GM18868 (cell line): ENCODE measurements at regions not wholly inside any gene's neighbourhood (a gene's known extent, or its start where the extent isn't known, plus 50 kb on each side); places are given as distances from the start of the nearest gene placed in this dataset.

Experiments used
- ATAC-seq: cut with Tn5 transposase; IDR thresholded peaks from one replicate; pipeline ENCODE4 v1.9.1; 2021; ENCODE audit warnings: mild to moderate bottlenecking, moderate library complexity; ENCODE audit not compliant: unreplicated experiment

DNA sequence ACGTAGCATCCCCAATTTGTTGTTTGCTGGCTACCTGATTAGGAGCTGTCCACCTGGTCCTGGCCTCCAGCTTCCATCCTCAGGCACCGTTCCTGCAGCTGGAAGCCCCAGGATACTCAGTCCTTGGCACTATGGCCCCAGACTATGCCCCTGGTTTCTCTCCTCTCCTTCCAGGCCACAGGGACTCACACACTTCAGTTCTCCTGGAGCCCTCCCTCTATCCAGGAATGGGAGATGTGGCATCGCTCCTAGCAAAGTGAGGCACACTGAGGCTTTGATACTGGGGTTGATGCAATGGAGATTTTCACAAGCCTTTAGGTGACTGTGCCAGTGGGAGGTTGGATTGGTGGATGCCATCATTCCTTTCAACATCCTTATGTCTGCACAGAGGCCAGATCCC lies 142.8 kb upstream of the B3GAT1 start:
- no peak for ATAC-seq

DNA sequence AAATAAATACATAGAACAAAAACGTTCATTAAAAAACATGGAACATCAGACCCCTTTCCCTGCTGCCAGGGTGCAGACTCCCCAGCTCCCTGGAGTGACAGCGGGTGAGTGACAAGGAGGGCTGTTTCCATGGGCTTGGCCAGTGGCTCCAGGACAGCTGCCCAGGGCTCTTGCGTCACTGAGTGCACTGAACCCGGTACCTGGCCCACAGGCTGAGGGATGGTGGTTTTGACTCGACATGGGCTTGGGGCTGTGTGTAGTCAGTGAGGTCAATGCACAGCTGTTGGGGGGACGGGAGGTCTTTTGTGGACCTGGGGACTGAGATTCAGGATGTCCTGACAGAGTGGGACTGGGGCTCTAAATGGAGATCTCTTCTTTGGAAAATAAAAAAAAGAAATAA lies 142.1 kb upstream of the B3GAT1 start:
- ATAC-seq: no peak

DNA sequence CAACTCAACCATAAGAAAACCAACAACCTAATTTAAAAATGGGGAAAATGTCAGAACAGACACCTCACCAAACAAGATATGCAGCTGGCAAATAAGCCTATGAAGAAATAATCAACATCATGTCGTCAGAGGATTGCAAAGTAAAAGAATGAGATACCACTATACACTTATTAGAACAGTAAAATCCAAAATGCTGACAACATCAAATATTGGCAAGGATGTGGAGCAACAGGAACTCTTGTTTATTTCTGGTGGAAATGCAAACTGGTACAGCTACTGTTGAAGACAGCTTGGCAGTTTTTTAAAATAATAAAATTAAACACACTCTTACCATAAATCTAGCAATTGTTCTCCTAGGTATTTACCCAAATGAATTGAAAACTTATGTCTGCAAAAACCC lies 140.7 kb upstream of the B3GAT1 start:
- ATAC-seq: no peak

DNA sequence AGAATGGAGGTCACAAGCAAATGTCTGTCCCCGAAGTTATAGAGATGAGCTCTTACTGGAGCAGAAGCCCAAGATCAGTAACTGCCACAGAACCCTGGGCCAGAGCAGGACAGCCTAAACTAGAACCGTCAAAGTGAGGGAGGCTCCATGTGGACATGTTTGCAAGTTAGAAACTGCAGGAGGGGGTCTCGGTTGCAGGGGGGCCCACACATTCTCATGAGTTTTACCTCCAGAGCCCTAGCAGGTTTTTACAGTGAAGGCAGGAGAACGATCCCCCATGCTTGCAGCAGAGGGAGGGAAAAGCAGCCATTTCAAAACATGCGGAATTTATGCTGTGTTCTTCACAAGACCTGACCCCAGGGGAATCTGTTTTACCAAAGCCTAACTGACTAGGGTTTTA lies 133.5 kb upstream of the B3GAT1 start:
- no peak for ATAC-seq

DNA sequence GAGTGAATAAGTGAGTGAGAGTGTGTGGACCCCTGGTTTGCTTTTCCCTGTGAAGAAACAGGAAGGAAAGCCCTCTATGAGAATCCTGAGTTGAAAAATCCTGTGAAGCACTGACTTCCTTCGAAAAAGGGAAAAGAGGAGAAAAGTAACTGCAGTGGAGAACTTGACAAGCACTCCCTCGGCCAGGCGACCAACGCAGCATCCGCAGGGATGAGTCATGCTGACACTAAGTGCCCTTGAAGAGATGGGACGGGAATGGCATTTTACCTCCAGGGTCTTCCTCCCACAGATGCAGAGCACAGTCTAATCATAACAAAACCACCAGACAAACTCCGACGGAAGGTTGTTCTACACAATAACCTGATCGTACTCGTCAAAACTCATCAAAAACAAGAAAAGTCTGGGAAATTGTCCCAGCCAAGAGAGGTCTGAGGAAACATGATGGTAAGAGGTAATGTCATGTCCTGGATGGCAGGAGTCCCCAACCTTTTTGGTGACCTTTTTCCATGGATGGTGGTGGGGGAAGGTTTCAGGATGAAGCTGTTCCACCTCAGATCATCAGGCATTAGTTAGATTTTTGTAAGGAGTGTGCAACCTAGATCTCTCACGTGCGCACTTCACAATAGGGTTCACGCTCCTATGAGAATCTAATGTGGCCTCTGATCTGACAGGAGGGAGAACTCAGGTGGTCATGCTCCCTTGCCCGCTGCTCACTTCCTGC lies 132.2 kb upstream of the B3GAT1 start:
- no peak for ATAC-seq

DNA sequence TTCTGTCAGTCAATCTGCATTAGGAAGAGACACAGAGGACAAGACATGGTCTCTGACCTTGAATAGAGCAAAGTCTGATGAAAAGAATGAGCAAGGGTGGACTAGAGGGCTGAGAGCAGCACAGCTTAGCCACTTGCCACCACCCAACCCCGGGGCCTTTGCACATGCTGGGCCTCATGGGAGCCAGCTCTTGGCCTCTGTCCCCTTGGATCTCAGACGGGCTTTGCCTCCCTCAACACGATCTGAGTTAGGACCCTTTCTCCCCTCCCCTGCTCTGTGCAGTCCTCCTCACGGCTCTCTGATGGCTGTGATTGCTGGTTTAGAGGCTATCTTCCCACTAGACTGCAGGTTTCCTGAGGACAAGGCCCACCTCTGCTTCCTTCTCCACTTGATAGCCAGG lies 131.6 kb upstream of the B3GAT1 start:
- no peak for ATAC-seq

DNA sequence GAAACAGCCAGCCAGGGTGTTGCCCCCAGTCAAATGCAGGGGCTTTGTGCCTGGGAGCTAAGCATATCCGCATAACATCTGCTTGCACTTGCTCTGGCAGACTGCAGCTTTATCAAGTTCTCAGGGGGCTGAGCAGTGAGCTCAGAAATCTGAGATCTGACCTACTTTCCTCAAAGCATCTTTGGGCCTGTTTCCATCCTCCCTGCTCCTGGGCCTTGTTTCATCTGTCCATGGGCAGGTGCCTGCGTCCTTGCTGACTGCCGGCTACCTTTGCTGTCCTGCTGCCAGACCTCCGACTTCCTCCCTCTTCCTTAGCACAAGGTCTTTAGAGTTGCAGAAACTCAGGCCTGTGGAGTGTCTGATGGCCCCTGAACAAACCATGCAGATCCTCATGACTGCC lies 131.2 kb upstream of the B3GAT1 start:
- no peak for ATAC-seq

DNA sequence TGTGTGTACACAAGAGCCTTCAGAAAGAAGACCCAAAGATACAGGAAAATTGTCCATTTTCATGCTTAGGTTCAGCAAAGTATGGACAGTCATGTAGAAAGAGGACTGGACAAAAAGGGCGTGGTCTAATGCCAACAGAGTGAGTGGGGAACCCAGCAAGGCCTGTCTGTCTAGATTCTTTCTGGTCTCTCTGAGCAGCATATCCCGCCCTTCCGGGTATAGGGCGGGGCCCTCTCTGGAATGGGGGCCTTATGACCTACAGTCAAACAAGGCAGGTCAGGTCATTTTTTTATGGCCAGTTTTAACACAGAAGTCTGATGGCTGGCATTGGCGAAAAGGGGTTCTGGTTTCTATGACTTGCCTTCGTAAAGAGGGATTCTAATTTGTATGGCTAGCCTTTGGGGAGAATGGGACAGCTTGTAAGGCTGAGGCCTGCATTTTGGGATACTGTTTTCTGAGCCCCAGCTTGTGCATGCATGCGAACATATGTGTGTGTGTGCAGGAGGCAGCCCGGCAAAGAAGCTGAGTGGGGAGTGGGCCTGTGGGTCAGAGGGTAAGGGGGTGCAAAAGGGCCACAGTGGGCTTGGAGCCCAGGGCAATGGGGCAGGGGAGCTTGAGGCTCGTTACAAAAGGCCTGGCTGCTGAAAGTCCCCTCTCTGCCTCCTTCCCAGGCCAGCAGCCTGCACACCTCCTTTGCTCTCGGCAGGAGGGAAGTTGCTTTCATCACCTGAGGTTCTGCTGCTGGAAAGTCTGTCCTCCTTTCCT lies 130.5 kb upstream of the B3GAT1 start:
- no peak for ATAC-seq

DNA sequence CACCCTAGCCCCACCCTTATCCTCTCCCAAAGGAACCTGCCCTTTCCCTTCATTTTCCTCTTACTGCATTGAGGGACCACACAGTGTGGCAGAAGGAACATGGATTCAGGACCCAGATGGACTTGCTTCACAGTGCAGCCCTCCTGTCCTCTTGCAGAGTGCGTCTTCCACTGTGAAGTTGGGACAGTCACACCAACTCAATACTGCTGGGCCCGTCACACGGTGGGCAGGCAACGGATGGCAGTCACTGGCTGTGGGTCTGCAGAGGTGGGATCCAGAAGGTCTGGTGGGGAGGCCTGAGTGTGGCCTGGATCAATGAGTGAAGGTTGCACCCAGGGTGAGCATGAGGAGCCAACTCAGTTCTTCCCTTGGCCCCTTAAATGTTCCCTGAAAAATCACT lies 129.9 kb upstream of the B3GAT1 start:
- no peak for ATAC-seq

DNA sequence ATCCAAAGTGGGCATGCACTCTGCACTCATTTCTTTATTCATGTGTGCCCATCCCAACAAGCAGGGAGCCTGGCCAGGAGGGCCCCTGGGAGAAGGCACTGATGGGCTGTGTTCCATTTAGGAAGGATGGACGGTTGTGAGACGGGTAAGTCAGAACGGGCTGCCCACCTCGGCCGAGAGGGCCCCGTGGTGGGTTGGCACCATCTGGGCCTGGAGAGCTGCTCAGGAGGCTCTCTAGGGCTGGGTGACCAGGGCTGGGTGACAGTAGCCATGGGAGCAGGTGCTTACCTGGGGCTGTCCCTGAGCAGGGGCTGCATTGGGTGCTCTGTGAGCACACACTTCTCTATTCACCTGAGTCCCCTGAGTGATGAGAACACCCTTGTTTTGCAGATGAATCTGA lies 129.3 kb upstream of the B3GAT1 start:
- no peak for ATAC-seq

DNA sequence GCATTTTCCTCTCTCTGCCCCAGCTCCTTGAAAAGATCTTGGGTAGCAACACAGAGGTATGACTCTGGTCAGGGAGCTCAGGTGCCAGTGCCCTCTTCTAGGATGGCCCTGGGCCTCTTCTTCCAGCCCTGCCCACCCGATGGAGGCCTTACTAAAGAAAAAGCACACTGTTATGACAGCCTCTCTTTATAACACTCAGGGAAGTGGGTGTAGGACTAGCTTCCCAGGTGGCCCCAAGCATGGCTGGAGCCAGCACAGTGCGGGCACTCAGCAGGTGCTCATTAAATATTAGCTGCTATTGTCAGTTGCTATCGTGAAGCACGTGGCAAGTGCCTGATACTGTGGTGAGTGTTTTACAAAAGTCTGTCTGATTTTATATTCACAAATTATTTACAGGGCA lies 127.2 kb upstream of the B3GAT1 start:
- no peak for ATAC-seq

DNA sequence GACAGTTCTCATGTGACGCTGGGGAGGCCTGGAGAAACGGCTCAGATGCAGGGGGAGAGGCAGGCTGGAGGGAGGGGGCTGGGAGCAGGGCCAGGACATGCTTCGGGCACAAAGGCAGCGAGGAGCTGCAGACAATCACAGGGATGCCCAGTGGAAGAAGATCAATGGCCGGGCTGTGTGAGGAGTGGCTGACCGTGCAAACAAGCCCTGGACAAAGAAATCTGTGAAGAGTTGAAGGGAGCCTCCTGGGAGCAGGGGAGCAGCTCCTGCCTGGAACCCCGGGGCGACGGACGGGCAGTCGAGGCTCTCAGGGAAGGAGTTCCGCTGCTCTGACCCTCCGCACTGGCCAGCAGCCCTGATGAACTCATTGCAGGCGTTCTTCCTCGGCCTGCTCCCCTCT lies 126.7 kb upstream of the B3GAT1 start:
- ATAC-seq: no peak

DNA sequence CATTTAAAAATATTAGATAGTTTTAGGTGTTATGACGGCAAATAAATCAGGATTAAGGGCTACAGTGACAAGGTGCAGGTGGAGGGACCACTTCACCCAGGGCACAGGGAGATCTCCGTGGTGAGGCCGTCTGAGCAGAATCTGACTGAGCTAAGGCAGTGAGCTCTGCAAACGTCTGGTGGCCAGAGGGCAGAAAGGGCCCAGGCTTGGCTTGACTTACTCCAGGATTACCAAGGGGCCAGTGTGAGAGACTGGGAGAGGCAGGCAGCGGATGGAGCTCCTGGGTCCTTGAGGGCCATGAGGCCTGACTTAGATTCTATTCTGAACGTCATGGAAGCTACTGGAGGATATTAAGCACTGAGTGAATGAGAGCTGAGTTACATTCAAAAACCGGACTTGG lies 125.9 kb upstream of the B3GAT1 start:
- no peak for ATAC-seq

DNA sequence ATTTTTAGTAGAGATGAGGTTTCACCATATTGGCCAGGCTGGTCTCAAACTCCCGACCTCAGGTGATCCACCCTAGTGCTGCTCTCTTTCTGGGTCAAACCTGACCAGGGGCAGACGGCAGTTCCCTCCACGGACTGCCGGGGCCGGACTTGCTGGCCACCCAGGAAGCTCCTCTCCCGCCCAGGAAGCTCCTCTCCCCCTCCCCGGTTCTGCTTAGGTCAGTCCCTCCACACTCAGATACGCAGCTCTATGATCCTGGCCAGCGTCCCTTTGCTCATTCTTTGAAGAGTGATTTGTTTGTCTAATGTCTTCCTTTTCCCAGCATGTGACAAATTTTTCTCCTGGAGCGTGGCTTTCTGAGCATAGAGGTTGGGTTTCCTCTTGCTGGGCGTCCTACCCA lies 125.3 kb upstream of the B3GAT1 start:
- ATAC-seq: no peak

DNA sequence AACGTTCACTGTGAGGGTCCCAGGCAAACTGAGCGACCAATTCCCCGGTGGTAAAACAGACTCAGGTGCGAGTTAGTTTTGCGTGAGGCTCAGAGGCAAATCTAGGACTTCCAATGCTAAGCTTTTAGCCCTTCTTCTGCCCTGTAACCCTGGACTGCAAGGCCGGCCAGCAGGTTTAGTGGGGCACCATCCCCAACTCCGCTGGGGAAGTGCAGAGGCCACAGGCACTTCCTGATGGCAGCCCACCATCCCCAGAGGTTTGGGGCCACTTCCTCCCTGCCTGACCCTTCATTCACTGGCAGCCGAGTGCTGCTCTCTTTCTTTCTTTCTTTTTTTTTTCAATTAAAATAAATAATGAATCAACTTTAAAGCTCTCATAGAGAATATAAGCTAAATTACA lies 124.6 kb upstream of the B3GAT1 start:
- ATAC-seq: no peak

DNA sequence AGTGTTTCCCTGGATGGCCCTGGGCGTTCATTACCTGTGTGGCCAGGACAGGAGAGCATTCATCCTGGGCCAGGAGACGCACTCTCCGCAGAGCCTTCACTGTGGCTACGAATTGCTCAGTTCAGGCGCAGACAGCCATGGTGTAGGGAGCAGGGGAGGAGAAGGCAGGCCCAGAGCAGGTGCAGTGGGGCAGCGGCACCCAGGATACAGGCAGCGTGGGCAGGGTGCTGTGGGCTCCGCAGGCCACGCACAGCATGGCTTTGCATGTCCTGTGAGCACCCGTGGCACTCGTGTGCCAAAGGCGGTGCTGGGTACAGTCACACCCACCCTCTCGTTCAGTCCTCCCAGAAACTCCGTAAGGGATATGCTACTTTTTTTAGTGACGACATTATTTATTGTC lies 124.2 kb upstream of the B3GAT1 start:
- no peak for ATAC-seq

DNA sequence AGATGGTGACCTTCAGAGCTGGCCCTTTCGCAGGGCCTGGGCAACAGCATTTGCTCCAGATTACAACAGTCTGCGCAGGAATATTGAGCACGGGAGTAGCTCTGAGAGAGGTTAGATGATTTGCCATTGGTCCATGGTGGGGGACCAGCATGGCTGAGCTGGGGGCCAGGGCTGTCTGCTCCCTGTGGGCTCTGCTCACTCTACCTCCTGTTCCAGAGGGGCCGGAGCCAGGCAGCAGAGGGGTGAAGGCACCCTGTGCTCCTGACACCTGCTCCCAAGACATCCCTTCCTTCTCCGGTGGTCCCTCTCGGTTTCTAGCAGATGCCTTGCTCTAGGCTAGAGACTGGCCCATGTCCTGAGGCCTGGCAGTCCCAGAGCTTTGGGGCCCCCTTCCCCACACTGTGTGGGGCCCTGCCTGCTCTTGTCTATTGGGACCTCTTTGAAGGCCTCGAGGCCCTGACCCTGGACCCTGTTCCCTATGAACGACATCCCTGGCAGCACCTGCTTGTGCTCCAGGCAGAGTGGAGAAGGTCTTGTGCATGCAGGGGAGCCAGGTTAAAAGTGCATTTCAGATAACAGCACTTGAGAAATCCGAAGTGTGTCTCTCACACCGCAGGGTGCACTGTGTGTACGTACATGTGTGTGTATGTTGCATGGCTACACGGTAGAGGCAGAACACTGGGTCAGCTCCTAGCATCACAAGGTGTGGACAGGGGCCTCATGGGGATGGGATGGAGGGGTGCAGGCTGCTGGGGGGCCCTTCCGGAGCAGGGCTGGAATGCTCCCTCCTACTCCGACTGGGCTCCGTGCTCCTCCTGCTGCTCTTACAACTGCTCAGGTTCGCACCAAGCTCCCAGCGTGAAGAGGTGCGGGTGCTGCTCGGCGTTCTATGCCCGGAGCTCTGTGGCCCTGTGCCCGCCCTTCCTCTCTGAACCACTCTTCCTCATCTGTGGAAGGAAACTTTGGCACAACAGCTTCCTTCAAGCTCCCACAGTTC lies 123.3 kb upstream of the B3GAT1 start:
- no peak for ATAC-seq

DNA sequence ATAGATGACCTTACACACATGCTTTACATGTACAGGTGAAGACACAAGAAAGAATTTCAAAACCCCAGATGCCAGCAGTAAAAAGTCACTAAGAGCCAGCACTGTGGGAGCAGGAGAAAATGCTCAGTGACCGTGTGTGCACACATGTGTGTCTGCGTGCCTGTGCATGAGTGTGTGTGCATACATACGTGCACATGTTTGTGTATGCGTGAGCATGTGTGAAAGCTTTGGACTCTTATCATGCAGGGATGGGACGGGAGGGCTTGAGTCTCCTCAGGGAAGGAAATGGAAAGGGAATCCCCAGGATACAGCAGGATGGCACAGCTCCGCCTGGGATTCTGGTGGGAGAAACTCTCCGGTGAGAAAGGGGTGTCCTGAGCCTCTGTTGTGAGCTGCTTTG lies 121.5 kb upstream of the B3GAT1 start:
- no peak for ATAC-seq

DNA sequence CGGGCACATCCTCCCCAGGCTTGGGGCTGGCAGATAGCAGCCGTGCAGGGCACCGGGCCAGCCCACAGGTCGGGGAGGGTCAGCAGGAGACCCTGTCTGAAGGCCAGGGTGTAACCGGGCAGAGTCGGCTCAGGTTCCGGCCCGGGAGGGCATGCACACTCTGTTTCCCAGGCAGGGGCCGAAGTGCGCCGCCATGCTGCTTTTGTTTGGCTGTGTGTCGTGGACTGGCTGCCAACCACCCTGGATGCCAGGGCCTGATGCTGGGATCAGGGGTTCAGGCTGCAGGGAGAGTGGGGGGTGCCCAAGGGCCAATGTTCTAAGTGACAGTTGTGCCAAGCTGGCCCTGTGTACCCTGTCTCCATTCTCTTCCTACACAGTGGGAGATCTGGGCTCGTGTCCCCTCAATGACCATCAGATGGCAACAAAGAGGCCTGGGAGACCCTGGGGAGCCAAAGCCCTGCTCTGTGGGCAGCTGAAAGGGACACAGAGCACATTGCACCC lies 120.9 kb upstream of the B3GAT1 start:
- no peak for ATAC-seq

DNA sequence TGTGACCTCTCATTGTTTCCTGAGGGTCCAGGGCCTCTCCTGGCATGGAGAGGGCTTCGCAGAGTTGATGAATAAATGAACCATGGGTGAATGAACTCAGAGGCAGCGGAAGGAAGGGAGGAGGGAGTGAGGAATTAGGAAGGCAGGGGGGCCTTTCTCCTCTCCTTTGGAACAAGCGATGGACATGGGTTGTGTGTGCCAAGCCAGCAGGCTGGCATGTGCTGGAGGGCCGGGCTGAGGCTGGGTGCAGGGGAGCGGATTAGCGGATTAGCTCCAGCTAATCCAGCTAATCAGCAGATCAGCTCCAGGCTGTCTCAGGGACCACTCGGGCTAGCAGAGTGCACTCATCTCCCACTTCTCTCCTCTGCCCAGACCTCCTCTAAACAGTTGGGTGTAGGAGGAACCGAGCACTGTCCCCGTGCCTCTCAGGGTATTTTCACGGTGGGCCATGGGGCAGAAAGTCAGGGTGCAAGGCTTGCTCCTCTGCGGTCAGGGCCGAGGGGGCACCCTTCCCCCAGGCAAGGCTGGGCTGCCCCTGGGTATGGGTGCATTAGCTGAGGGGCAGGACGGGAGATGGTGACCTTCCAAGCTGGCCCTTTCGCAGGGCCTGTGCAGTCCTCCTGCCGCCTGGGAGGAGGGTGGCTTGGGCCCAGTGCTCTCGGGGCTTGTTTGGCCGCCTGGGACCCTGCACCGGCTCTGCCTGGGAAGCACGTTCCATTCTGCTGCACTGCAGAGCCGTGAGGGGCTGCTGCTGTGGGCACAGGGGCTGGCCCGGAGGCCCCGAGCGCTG lies 120.3 kb upstream of the B3GAT1 start:
- ATAC-seq: no peak
